ENCODE measurements at regions not wholly inside any gene's neighbourhood (a gene's known extent, or its start where the extent isn't known, plus 50 kb on each side); places are given as distances from the start of the nearest gene placed in this dataset.

DNA sequence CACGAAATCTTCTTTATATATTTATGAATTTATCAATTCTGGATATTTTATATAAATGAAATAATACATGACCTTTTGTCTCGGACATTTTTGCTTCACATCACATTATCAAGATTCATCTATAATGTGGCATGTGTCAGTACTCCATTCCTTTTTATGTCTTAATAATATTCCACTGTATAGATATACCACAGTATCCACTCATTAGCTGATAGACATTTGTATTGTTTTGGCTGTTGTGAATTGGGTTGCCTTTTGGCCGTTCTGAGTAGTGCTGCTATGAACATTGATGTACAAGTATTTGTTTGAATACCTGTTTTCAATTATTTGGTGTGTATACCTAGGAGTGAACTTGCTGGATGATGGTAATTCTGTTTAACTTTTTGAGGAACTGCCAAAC lies 323.8 kb upstream of the CA10 start (continued):
- TF ChIP-seq TCF7L2 (IDR thresholded peaks at IDR 0.05; ENCODE audit: borderline replicate concordance, extremely low read depth, insufficient read depth, insufficient read length), result no peak
- no peak for TF ChIP-seq POLR2AphosphoS5 (IDR thresholded peaks at IDR 0.05; ENCODE audit: low read depth, low read length)
- TF ChIP-seq EZH2 (IDR thresholded peaks at IDR 0.05), result no peak
- TF ChIP-seq JUND (IDR thresholded peaks at IDR 0.05), result no peak
- TF ChIP-seq, protein P1, sequence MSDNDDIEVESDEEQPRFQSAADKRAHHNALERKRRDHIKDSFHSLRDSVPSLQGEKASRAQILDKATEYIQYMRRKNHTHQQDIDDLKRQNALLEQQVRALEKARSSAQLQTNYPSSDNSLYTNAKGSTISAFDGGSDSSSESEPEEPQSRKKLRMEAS (IDR thresholded peaks at IDR 0.05), result no peak
- no peak for TF ChIP-seq EZH2phosphoT487 (IDR thresholded peaks at IDR 0.05; ENCODE audit: borderline replicate concordance)
- TF ChIP-seq FOSL1 (IDR thresholded peaks at IDR 0.05; ENCODE audit: low read depth), result no peak

DNA sequence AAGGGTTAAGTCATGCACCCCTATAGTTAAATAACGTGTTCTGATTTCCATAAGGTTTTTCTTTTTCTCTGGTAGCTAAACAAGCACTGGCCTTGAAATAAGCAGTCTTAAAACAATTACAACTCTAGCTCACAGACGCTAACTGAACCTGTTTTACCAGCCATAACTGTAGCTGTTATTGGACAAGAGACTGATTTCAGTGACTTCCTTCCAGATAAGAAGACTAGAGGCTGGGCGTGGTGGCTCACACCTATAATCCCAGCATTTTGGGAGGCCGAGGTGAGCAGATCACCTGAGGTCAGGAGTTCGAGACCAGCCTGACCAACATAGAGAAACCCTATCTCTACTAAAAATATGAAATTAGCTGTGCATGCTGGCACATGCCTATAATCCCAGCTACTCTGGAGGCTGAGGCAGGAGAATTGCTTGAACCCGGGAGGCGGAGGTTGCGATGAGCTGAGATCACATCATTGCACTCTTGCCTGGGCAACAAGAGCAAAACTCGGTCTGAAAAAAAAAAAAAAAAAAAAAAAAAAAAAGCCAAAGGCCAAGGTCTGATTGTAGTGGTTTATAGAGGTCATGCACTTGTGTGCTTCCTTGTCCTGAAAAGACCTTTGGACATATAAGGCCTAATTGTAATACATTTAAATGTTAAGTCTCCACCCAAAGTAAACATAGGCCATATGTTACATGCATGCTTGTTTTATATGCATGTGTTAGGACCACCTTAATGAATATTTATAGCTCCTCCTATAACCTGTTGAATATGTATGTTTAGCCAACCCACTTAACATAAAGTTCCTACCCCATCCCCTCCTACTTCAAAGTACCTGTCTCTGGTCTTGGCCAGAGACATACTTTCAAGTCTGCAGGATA lies 319.5 kb upstream of the CA10 start:
- RAD21 ChIA-PET (ENCODE audit: low non-redundant PET in 1 of 2, low total read pairs in 2 of 2, uncharacterized antibody in 2 of 2, unreplicated experiment in 2 of 2), result no interaction called here
- H3K36me3 ChIP-seq (ENCODE audit: control insufficient read depth in 1 of 2, insufficient read depth in 2 of 2, low read length in 2 of 2), result no peaks in the 10 kb centered on the region
- no peak overlapping the region for H3K4me2 ChIP-seq (ENCODE audit: low read length)
- H3K9ac ChIP-seq (ENCODE audit: low read length), result no peak overlapping the region
- peaks cover 37 to 46% of the 10 kb centered on the region in 2 experiments; a peak in 3 of 4 replicates for H3K9me3 ChIP-seq (ENCODE audit: control insufficient read depth in 1 of 2, insufficient read depth in 1 of 2, low read depth in 1 of 2, low read length in 2 of 2)
- H4K20me1 ChIP-seq (ENCODE audit: insufficient read depth), result no peaks in the 10 kb centered on the region
- no peaks in the 10 kb centered on the region for H3K79me2 ChIP-seq (ENCODE audit: insufficient read depth, low read length)
- ATAC-seq, result no peak
- no TSS peak for BruUV-seq (replicated peaks)
- H2AFZ ChIP-seq (ENCODE audit: low read depth, low read length, poor library complexity, severe bottlenecking), result no peak overlapping the region
- CTCF ChIA-PET, result no interaction called here
- H3K4me1 ChIP-seq (ENCODE audit: control insufficient read depth in 1 of 2, insufficient read depth in 2 of 2, low read length in 2 of 2), result no peaks in the 10 kb centered on the region
- H3K27ac ChIP-seq (ENCODE audit: low read depth, low read length), result no peak overlapping the region
- no peak overlapping the region for H3K4me3 ChIP-seq (replicated peaks in 1 of 2; ENCODE audit: low read depth in 1 of 2, low read length in 2 of 2)
- POLR2A ChIA-PET, result no interaction called here
- no peaks in the 10 kb centered on the region for H3K9me2 ChIP-seq (ENCODE audit: insufficient read depth)
- no peak for DNase-seq (ENCODE audit: low read depth, low spot score)
- TF ChIP-seq YY1 (IDR thresholded peaks at IDR 0.05; ENCODE audit: extremely low read depth, insufficient replicate concordance, low read depth, low read length) (no peak), ZFX (IDR thresholded peaks at IDR 0.05) (no peak)
- H3K27me3 ChIP-seq (ENCODE audit: insufficient read depth, low read length), result no peaks in the 10 kb centered on the region
- intact Hi-C loops (cut with micrococcal nuclease), result no loop called here

Measured in HCT116 (cell line).